ENCODE measurements at regions not wholly inside any gene's neighbourhood (a gene's known extent, or its start where the extent isn't known, plus 50 kb on each side); places are given as distances from the start of the nearest gene placed in this dataset.
"Not testable (repeated sequence)": the region's sequence is repeated elsewhere in the genome, so short reads cannot be mapped to it uniquely, and the experiment has no call there.

DNA sequence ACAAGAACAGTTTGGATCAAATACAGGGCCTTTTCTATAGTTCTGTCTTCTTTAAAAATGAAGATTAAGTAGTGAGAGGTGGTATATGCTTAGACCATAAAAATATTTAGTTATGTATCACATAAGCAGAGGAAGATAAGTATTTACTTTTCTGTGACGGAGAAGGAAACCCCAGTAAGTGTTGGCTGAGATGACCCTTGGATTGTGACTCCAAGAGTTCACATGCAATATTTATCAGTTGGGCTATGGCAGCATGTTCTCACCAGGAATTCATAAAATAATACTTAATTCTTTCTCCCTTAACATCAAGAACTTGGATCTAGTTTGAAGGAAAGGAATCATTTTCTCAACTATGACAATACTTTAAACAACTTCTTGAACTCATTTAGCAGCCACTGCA, 98.4 kb upstream of the TBX18 start:
- DNase-seq: no peak

DNA sequence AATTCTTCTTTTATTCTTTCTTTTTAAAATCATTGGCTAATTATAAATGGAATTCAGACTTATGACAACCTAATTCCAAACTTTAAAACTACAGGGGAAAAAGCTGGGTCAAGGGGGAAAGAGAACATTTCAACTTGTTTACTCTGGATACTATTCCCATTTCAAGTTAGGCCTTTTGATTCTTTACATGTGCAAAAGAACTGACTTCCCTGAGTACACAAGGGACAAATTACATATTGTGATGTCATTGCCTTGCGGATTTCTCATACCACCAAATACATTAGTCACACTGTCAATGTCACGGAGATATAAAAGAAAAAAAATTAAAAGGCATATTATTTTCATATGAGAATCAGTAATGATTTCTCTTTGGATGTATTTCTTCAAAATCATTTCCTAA, 96.5 kb upstream of the TBX18 start:
- no peak for DNase-seq

DNA sequence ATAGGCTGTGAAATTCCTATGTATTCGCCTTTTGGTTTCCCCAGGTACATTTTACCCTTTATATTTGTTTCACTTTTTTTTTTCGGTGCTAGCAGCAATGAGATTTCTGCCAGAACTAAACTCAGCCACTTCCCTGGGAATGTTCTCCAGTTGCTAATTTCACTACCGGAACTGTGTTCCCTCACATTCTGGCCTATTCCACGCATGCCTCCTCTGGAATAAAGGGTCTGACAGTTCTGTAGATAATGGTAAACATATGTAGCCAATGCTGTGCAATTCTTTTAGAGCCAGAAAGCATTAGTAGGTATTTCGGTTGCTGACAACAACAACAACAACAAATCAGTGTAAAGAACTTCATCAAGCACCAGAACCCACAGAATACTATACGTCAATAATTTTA, 96.1 kb upstream of the TBX18 start:
- DNase-seq: no peak

DNA sequence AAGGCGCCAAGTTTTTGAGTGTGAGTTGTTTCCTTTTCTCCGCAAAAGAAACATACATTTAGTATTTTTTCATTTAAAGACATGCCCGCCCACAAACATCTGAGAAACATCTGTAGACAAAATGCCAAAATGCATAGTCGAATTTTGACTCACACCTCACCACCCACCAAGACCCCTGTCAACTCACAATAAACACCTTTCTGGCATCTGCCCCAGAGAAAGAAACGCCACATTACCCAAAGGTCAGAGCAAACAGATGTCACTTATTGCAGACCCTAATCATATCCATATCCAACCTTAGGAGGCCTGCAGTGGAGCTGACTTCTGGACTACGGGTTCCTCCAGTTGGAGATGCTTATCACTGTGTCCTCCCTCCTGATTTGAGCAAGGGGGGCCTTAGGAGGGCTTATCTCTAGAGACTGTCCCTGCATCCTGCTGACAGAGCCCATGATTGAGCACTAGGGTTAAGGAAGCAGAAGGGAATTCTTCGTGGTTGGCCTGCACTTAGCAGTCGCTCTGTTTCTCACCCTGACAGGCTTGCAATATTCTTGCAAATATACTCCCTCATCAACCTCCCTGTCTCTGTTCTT, 90.5 kb upstream of the TBX18 start:
- DNase-seq: no peak

DNA sequence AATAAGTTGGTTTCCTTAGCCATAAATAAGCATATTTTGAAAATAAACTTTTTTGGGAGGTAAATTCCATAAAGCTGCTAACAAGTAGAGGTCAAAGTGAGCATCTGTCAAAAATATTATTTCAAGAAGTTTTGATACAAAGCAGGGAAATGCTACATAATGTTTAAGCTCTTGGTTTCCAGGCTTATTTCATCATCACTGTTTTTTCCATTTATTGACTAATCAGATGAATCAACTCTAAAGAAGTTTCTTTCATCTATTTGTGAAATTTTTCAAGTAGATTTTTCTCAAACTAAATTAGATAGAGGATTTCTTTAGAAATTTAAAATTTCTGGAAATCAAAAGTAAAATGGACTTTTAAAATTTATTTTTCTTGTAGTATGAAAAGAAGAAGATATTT, 89.5 kb upstream of the TBX18 start:
- no peak for DNase-seq

DNA sequence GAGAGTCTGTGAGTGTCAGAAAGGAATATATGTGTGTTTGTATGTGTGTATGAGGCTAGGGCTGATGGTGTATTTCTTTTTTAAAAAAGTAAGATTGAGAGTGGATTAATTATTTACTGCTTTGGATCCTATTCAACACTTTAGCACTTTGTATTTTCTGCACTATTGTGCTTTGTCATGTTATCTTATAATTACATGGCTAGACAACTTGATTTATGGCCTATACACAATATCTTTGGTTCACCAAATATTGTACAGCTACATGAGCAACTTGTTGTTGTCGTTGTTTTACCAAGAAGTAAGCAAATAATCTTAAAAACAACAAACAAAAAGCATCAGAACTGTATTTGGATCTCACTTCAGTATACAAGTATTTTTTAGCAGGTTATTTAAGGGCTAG, 84.6 kb upstream of the TBX18 start:
- DNase-seq: no peak

DNA sequence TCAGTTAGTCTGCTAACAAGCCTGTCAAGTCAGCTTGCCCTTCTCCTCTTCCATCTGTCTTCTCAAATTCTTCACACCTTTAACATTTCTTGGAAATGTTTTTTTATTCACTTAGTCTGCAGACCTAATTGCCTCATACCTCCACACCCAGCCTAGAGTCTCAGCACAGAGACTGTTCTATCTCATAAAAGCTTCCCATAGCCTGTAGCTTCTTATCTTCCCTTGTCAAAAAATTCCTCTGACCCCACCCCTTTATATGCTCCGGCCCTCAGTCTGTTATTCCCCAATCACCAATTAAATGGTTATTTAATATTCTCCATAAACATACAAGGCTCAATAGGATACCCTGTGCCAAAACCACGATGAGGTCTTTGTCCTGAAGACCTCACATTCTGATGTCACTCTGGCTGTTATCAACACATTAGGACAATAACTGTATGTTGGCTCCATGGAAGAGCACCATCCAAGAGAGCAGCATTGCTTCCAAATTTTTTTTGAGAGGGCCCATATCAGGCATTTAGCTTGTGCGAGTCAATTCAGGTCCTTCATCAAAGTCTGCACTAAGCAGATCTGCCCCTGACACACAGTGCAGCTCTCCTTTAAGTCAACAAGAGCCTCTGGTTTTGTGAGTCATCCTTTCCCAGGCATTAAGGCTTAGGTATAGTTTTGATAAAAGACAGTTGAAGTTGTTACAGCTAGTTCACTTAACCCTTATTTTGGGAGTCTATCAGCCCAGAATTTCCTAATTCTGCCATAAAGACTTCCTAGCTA, 83.2 kb upstream of the TBX18 start:
- no peak for DNase-seq

DNA sequence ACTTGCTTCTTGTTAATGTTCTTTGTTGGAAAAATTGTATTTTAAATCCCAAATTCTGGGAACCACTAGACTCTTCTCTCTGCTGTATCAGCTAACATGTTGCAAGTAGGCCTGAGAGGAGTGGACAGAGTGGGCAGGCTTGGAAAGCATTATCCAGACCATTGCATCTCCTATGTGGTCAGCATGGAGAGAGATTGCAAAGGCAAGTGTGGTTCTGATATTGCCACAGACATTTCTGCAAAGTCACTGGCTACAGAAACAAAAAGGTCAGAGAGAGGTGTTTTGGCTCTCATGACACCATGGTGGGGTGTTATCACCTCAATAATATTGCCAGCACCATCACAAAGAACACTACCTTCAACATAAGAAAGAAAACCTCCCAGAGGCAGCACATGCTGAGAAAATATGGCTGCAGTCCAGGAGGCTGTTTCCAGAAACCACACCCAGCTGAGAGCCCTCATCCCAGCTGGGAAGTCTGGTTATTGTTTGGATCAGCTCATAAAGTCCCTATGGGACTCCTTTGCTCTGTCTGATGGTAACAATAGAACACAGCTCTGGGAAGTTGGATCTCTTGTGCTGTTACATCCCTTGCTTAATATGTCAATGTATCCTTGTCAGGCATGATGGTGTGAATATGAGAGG, 78.2 kb upstream of the TBX18 start:
- DNase-seq: no peak

DNA sequence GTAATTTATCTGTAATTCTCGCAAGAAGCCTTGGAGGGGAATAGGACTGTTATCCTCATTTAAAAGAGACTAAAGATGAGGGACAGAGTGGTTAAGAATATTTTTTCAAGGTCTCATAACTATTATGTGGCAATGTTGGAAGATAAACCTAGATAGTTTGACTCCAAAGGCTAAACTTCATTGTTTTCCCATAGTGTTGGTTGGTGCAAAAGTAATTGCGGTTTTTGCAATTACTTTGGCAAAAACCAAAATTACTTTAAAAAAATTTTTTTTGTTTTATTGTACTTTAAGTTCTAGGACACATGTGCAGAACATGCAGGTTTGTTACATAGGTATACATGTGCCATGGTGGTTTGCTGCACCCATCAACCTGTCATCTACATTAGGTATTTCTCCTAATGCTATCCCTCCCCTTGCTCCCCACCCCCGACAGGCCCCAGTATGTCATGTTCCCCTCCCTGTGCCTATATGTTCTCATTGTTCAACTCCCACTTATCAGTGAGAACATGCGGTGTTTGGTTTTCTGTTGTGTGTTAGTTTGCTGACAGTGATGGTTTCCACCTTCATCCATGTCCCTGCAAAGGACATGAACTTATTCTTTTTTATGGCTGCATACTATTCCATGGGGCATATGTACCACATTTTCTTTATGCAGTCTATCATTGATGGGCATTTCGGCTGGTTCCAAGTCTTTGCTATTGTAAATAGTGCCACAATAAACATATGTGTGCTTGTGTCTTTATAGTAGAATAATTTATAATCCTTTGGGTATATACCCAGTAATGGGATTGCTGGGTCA, 72.9 kb upstream of the TBX18 start:
- not testable (repeated sequence) for DNase-seq

DNA sequence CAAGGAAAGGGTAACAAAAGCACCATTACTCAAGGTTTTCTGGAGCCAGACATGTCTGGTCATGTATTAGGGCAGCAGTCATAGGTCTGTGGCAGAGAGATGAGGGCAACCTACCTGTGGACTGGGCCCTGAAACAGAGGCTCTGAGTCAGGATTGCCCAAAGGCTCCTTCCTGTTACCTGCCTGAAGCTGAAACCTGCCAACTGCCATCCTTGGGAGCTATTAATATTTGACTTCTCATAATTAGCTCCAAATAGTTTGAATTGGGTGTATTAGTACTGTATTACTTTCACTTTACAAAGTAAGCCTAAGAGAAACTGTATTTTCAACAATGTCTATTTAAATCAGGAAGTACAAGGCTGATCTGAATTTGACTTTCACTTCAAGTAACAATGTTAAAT, 72.0 kb upstream of the TBX18 start:
- no peak for DNase-seq

DNA sequence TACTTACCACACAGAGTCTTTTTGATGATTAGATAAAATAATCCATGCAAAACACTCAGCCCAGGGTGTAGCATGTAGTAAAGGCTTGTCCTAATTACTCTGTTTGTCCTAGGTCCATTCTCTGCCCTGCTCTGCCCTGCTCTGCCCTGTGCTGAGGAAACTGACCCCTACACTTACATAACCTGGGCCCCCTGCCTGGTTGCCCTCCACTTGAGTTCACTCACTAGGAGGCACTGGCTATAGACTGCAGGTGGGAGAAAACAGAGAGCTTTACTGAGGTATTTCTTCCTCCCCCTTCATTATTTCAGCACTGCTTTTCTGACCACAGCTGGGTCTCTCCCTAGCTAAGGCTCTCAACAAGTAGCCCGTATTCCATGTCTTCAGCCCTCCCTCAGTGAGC, 70.9 kb upstream of the TBX18 start:
- no peak for DNase-seq

DNA sequence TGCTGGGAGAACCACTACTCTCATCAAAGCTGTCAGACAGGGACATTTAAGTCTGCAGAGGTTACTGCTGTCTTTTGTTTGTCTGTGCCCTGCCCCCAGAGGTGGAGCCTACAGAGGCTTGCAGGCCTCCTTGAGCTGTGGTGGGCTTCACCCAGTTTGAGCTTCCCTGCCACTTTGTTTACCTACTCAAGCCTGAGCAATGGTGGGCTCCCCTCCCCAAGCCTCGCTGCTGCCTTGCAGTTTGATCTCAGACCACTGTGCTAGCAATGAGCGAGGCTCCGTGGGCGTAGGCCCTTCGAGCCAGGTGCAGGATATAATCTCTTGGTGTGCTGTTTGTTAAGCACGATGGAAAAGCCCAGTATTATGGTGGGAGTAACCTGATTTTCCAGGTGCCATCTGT, 67.5 kb upstream of the TBX18 start:
- not testable (repeated sequence) for DNase-seq

DNA sequence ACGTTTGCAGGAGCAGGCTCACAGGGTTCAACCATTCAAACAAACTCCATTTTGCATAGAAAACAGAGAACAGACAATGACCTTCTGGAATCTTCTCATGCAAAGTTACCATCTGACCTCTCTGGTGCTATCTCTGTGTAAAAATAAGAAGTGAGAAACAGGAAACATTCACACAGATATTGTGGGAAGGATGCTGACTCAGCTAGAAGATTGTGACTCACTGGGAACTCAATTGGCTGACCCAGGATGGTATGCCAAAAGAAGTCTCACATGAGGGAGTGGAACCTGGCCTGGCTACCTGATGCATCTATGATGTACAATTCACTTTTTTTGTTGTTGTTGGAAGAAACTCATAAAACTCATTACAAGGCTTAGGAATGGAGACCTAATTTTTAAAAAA, 61.1 kb upstream of the TBX18 start:
- no peak for DNase-seq

DNA sequence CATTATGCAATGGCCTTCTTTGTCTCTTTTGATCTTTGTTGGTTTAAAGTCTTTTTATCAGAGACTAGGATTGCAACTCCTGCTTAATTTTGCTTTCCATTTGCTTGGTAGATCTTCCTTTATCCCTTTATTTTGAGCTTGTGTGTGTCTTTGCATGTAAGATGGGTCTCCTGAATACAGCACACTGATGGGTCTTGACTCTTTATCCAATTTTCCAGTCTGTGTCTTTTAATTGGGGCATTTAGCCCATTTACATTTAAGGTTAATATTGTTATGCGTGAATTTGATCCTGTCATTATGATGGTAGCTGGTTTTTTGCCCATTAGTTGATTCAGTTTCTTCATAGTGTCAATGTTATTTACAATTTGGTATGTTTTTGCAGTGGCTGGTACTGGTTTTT, 56.9 kb upstream of the TBX18 start:
- not testable (repeated sequence) for DNase-seq

DNA sequence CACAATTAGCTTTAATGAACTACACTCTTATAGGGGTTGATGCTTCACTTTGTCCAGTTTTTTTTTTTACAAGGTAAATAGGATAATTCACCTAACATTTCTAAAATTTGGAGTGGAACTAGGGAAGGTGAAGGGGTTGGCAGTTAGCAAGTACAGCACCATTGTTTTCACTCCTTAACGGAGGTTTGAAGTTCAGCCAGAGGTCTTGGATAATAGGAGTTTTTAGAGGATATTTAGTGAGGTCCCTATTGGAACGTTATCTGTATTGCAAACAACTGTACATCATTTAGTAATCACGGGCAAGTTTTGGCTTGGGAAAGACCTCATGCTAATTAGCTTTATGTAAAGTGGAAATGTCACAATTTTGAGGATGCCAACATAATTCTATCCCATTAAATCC, 52.3 kb upstream of the TBX18 start:
- DNase-seq: no peak

DNA sequence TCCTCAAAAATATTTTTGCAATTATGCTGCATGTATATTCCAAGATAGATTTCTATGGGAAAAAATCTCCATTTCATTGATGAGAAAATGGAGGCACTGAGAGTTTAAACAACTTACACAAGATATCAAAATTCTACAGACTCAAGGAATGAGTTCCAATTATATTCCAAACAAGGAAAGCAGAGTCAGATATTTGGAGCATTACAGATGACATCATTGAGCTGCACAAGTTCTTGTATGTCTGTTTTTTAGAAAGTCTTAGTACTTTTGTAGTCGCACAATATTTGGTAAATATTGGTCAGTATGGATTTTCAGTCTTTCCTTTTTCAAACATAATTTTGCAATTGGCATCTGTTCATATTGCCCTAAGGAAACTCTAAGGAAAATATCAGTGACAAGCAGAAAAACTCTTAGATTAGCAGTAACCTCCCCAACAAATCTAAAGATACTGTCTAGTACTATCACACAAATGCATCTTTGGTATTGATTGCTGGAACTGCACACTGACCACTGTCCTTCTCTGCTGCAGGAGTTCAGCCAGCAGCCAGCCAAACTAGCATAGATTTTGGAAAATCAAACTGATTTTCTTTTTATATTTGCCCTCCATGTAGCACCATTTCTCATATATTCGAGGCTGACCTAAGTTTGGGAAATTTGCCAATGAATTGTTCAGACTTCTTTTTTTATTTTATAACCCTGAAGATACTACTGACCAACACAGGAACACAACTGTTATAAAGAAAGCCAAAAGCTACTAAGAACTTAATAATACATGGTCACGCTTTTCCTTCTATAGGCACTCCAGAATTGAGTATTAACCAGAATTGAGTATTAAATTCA, 51.7 kb upstream of the TBX18 start:
- no peak for DNase-seq

Measured in NCI-H1436 treated with DMSO at 0.1 percent for 48 hours (cell line).